ENCODE measurements at regions not wholly inside any gene's neighbourhood (a gene's known extent, or its start where the extent isn't known, plus 50 kb on each side); places are given as distances from the start of the nearest gene placed in this dataset.

DNA sequence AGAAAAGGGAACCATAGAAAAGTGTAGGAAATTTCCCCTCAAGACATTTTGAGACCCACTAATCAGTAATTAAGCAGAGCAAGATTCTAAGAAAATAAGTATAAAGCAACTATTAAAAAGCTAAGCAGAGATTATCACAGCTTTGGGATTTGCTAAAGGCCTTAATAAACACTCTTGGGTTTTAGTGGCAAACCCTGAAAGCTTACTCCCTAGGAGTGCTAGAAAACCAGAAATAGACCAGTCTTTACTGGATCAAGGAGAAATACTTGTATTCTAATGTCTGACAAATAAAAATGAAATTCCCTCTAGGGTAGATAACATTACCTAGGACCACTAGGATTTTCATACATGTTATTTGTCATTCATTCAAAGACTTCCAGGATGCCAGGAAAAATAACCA lies 510.8 kb downstream of the SPATA31D1 start:
- H3K27ac ChIP-seq (ENCODE audit: low read length), result no peak overlapping the region
- DNase-seq, result no peak
- no peak overlapping the region for H3K4me2 ChIP-seq (ENCODE audit: insufficient read depth, low read length)
- H3K9me3 ChIP-seq (ENCODE audit: insufficient read depth, low read length, severe bottlenecking), result no peaks in the 10 kb centered on the region
- no peak overlapping the region for H3K9ac ChIP-seq (ENCODE audit: low read depth, low read length)
- ATAC-seq (ENCODE audit: insufficient read depth, low read depth), result no peak
- TF ChIP-seq, protein P1, sequence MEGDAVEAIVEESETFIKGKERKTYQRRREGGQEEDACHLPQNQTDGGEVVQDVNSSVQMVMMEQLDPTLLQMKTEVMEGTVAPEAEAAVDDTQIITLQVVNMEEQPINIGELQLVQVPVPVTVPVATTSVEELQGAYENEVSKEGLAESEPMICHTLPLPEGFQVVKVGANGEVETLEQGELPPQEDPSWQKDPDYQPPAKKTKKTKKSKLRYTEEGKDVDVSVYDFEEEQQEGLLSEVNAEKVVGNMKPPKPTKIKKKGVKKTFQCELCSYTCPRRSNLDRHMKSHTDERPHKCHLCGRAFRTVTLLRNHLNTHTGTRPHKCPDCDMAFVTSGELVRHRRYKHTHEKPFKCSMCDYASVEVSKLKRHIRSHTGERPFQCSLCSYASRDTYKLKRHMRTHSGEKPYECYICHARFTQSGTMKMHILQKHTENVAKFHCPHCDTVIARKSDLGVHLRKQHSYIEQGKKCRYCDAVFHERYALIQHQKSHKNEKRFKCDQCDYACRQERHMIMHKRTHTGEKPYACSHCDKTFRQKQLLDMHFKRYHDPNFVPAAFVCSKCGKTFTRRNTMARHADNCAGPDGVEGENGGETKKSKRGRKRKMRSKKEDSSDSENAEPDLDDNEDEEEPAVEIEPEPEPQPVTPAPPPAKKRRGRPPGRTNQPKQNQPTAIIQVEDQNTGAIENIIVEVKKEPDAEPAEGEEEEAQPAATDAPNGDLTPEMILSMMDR (IDR thresholded peaks at IDR 0.05; ENCODE audit: borderline replicate concordance, extremely low read depth, low read length, poor library complexity, severe bottlenecking), result no peak
- TF ChIP-seq EZH2 (IDR thresholded peaks at IDR 0.05; ENCODE audit: borderline replicate concordance, low read depth, low read length, severe bottlenecking), result no peak
- H2AFZ ChIP-seq (ENCODE audit: low read depth, low read length), result no peak overlapping the region
- no peaks in the 10 kb centered on the region for H3K79me2 ChIP-seq (ENCODE audit: insufficient read depth, low read length)
- no peak overlapping the region for H3K4me3 ChIP-seq (ENCODE audit: low read depth in 1 of 2, low read length in 2 of 2)
- no peaks in the 10 kb centered on the region for H3K36me3 ChIP-seq (ENCODE audit: insufficient read depth, low read length)
- no peaks in the 10 kb centered on the region for H3K4me1 ChIP-seq (ENCODE audit: insufficient read depth, low read length)
- H3K27me3 ChIP-seq (ENCODE audit: insufficient read depth, low read length, poor library complexity), result no peaks in the 10 kb centered on the region
- no peaks in the 10 kb centered on the region for H4K20me1 ChIP-seq (ENCODE audit: insufficient read depth, low read length)

DNA sequence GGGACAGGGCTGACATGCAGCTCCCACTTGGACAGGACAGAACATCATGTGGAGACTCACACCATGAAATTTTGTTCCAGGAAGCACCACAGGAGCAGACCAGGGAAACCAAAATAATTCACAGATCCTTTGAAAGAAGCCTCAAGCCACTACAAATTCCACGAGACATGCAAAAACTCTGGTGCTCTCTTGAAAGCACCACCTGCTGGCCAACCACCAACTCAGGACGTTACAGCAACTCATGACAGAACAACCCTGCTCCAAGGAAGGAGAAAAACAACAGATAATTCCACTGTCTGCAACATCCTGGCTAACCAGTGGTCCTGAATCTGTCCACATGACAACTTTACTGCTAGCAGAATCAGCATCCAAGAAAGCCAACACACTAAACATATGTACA lies 516.0 kb downstream of the SPATA31D1 start:
- no peak overlapping the region for H3K4me2 ChIP-seq (ENCODE audit: insufficient read depth, low read length)
- no peak overlapping the region for H3K4me3 ChIP-seq (ENCODE audit: low read depth in 1 of 2, low read length in 2 of 2)
- no peaks in the 10 kb centered on the region for H3K9me3 ChIP-seq (ENCODE audit: insufficient read depth, low read length, severe bottlenecking)
- H2AFZ ChIP-seq (ENCODE audit: low read depth, low read length), result no peak overlapping the region
- H3K27ac ChIP-seq (ENCODE audit: low read length), result no peak overlapping the region
- no peaks in the 10 kb centered on the region for H4K20me1 ChIP-seq (ENCODE audit: insufficient read depth, low read length)
- DNase-seq, result no peak
- TF ChIP-seq, protein P1 (IDR thresholded peaks at IDR 0.05; ENCODE audit: borderline replicate concordance, extremely low read depth, low read length, poor library complexity, severe bottlenecking), result no peak
- no peak for TF ChIP-seq EZH2 (IDR thresholded peaks at IDR 0.05; ENCODE audit: borderline replicate concordance, low read depth, low read length, severe bottlenecking)
- no peak for ATAC-seq (ENCODE audit: insufficient read depth, low read depth)
- no peak overlapping the region for H3K9ac ChIP-seq (ENCODE audit: low read depth, low read length)
- H3K27me3 ChIP-seq (ENCODE audit: insufficient read depth, low read length, poor library complexity), result no peaks in the 10 kb centered on the region
- no peaks in the 10 kb centered on the region for H3K36me3 ChIP-seq (ENCODE audit: insufficient read depth, low read length)
- H3K4me1 ChIP-seq (ENCODE audit: insufficient read depth, low read length), result no peaks in the 10 kb centered on the region
- no peaks in the 10 kb centered on the region for H3K79me2 ChIP-seq (ENCODE audit: insufficient read depth, low read length)

DNA sequence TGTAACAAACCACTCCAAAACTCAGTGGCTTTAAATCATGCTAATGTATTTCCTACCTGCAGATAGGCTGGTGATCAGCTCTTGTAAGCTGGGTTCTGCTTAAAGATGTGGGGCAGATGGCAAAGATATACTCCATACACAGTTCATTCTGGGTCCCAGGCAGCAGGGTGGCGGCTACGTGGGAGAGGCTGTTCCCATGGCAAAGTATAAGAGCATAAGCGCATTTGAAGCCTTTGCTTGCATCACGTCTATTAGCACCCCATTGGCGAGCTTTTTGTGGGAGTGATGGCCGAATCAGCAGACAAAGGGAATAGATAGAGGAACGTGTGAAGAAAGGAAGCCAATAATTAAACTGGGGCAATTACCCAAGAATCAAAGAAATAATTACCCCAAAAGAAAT lies 523.1 kb downstream of the SPATA31D1 start:
- TF ChIP-seq EZH2 (IDR thresholded peaks at IDR 0.05; ENCODE audit: borderline replicate concordance, low read depth, low read length, severe bottlenecking), result no peak
- TF ChIP-seq, protein P1 (IDR thresholded peaks at IDR 0.05; ENCODE audit: borderline replicate concordance, extremely low read depth, low read length, poor library complexity, severe bottlenecking), result no peak
- DNase-seq (no peak), ATAC-seq (ENCODE audit: insufficient read depth, low read depth) (no peak)
- H3K79me2 ChIP-seq (ENCODE audit: insufficient read depth, low read length), result no peaks in the 10 kb centered on the region
- no peak overlapping the region for H3K4me2 ChIP-seq (ENCODE audit: insufficient read depth, low read length)
- H3K4me3 ChIP-seq (ENCODE audit: low read depth in 1 of 2, low read length in 2 of 2), result no peak overlapping the region
- no peak overlapping the region for H3K27ac ChIP-seq (ENCODE audit: low read length)
- no peaks in the 10 kb centered on the region for H3K27me3 ChIP-seq (ENCODE audit: insufficient read depth, low read length, poor library complexity)
- no peaks in the 10 kb centered on the region for H3K36me3 ChIP-seq (ENCODE audit: insufficient read depth, low read length)
- no peak overlapping the region for H3K9ac ChIP-seq (ENCODE audit: low read depth, low read length)
- no peaks in the 10 kb centered on the region for H3K9me3 ChIP-seq (ENCODE audit: insufficient read depth, low read length, severe bottlenecking)
- H4K20me1 ChIP-seq (ENCODE audit: insufficient read depth, low read length), result no peaks in the 10 kb centered on the region
- no peaks in the 10 kb centered on the region for H3K4me1 ChIP-seq (ENCODE audit: insufficient read depth, low read length)
- H2AFZ ChIP-seq (ENCODE audit: low read depth, low read length), result no peak overlapping the region

DNA sequence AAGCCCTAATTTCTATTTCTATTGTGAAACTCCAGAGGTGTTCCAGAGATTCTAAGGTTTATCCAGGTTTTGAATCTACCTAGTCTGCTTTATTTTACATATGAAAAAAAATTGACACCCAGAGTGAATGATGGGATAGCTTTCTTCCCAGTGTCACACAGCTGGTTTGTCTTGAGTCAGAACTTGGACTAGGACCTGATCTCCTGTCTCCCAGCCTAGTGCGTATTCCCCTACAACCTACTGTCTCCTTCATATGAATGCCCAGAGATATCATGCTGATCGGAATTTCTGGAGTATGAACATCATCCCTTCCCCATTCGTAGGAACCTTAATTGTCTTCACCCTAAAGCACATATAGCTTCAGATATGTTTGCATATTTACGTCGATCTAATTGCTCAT lies 524.2 kb downstream of the SPATA31D1 start:
- no peaks in the 10 kb centered on the region for H3K36me3 ChIP-seq (ENCODE audit: insufficient read depth, low read length)
- no peaks in the 10 kb centered on the region for H3K79me2 ChIP-seq (ENCODE audit: insufficient read depth, low read length)
- H4K20me1 ChIP-seq (ENCODE audit: insufficient read depth, low read length), result no peaks in the 10 kb centered on the region
- no peak overlapping the region for H3K4me2 ChIP-seq (ENCODE audit: insufficient read depth, low read length)
- no peaks in the 10 kb centered on the region for H3K9me3 ChIP-seq (ENCODE audit: insufficient read depth, low read length, severe bottlenecking)
- H3K27me3 ChIP-seq (ENCODE audit: insufficient read depth, low read length, poor library complexity), result no peaks in the 10 kb centered on the region
- DNase-seq, result no peak
- ATAC-seq (ENCODE audit: insufficient read depth, low read depth), result no peak
- H3K4me1 ChIP-seq (ENCODE audit: insufficient read depth, low read length), result no peaks in the 10 kb centered on the region
- H3K27ac ChIP-seq (ENCODE audit: low read length), result no peak overlapping the region
- TF ChIP-seq EZH2 (IDR thresholded peaks at IDR 0.05; ENCODE audit: borderline replicate concordance, low read depth, low read length, severe bottlenecking), result no peak
- TF ChIP-seq, protein P1 (IDR thresholded peaks at IDR 0.05; ENCODE audit: borderline replicate concordance, extremely low read depth, low read length, poor library complexity, severe bottlenecking), result no peak
- no peak overlapping the region for H3K4me3 ChIP-seq (ENCODE audit: low read depth in 1 of 2, low read length in 2 of 2)
- H3K9ac ChIP-seq (ENCODE audit: low read depth, low read length), result no peak overlapping the region
- H2AFZ ChIP-seq (ENCODE audit: low read depth, low read length), result no peak overlapping the region
